22Rv1 (cell line): ENCODE measurements at regions not wholly inside any gene's neighbourhood (a gene's known extent, or its start where the extent isn't known, plus 50 kb on each side); places are given as distances from the start of the nearest gene placed in this dataset.

ENCODE experiments used
- CTCF ChIP-seq: fragments of 450-650 bp; IDR thresholded peaks from 2 replicates; pipeline ENCODE4 v1.5.1; 2017; ENCODE audit warnings: mild to moderate bottlenecking
- ZFX ChIP-seq: fragments of 450-650 bp; IDR thresholded peaks from 2 replicates; pipeline ENCODE4 v1.6.1; 2017; ENCODE audit warnings: antibody characterized with exemption, borderline replicate concordance

GRCh38 chr3:153970741-153971347 is 150.3 kb upstream of the ARHGEF26 start:
- TF ChIP-seq CTCF (peak; percentile 75), ZFX (no peak)
